HG03097 (cell line): ENCODE measurements at regions not wholly inside any gene's neighbourhood (a gene's known extent, or its start where the extent isn't known, plus 50 kb on each side); places are given as distances from the start of the nearest gene placed in this dataset.
"Not testable (repeated sequence)": the region's sequence is repeated elsewhere in the genome, so short reads cannot be mapped to it uniquely, and the experiment has no call there.

Experiments used
- ATAC-seq: cut with Tn5 transposase; IDR thresholded peaks from one replicate; pipeline ENCODE4 v1.9.1; 2021; ENCODE audit not compliant: unreplicated experiment, low FRiP score

DNA sequence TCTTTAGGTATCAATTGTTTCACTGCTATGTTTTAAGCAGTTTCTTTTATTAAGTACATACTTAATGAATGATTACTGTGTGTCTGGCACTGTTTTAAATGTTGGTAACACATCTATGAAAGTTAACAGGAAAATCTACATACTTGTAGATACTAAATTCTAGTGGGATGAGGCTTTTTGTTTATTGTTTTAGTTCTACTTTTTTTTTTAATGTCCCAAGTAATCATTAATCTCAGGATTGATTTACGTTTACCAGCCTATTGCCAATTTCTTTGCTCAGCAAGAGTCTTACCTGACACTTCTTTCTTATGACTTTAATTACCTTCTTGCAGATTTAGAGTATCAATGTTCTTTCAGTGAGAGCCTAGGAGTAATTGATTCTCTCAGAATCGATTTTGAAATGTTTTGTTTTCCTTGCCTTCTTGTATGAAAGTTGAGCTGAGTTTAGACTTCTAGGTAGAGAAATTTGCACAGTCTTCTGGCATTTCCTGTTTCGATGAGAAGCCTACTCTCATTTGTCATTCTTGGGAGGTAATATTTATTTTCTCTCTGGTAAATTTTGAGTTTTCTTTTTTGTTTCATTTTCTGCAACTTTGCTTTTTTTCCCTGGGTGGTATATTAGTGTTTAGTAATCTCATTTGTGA is 235.2 kb upstream of the ANKRD50 start:
- no peak for ATAC-seq

- ATAC-seq = no peak
Measured at GRCh38 chr4:124946696-124947095, 234.2 kb upstream of the ANKRD50 start.

DNA sequence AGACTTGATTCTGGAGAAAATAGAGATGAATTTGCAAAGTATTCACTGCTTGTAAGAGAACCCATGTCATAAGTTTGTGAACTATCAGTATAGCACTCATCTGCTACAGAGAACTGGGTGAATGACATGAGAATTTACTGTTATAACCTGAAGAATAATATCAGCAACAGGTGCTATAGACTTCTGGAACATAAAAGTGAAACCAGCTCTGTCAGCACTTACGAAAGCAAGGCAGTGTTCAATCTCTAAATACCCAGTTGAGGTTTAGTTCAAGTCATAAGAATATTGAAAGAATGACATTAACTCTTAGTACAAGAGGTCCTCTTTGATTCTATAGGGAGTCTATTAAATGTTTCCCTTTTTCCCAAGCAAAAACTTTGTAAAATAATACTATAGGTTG is 232.9 kb upstream of the ANKRD50 start:
- ATAC-seq = no peak

GRCh38 chr4:124943938-124944337 is 231.4 kb upstream of the ANKRD50 start:
- no peak for ATAC-seq

DNA sequence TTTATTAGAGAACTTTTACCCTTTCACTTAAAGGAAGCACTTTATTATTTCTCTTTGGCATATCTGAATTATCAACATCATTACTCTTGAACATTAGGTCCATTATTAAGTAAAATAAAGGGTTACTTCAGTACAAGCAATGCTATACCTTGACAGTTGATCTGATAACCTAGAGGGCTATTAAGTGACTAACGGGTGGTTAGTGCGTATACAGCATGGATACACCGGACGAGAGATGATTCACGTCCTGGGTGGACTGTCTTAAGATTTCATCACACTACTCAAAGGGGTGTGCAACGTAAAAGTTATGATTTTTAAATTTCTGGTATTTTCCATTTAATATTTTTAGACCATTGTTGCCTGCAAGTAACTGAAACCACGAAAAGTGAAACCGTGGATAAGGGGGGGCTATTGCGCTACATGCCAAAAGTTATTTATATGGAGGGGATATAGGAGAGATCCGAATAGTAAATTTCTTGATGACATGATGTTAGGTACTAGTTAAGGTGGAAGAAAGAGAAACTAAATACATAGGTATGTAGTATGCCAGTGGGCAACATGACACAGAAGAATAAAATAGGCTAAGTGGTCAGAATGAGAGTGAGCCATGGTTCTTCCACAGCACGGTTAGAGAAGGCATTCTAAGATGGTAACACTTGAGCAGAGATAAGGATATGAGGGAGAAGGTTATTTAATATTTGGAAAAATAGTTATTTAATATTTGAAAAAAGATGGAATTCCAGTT is 230.8 kb upstream of the ANKRD50 start:
- no peak for ATAC-seq

DNA sequence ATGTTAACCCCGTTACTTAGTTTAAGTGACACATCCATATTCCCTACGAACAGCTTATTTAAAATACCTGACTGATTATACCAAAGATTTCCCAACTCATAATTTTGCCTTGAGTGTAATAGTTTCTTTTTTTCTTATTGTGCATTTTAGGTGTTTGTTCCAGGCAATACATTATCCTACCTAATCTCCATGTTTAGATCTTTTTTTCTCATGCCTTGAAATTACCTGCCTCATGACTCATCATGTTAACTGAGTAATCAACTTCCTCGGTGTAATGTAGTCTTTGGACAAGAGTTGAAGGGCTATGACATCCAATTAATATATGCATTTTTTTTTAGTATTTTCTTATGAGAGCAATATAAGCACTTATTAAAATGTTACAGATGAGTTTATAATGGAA is 228.7 kb upstream of the ANKRD50 start:
- ATAC-seq = no peak

DNA sequence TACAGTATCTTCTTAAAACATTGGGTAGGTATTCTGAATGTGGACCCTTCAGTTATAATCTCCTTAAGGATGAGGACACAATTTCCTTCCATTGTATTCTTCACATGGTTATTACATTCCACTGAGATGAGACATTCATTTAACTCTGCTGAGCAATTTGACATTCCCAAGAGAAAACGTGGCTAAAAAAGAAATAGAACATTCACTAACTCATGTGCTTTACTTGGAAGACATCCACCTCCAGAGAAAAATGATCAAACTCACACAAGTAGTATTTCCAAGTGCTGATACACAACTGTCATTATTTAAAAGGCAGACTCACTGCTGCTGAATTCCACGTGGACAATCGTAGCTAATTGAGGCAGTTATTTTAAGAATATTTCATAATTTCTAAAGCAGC is 227.9 kb upstream of the ANKRD50 start:
- ATAC-seq = no peak

DNA sequence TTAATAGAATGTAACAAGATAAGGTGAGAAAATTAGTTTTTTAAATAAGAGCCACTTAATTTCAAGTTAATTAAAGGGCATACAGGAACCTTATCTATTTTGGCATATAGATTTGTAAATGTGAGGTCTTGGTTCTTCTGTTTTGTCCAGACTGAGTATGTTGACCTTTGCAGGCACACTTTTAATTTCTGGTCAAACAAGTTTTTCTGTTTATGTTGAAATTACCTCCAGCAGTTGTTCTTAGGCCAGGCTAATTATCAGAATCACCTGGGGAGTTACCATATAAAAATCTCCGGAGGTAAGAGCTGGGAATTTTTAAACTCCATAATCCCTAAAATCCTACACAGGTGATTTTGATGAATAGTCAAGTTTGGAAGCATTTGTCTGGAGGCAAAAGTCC is 227.4 kb upstream of the ANKRD50 start:
- ATAC-seq = no peak

DNA sequence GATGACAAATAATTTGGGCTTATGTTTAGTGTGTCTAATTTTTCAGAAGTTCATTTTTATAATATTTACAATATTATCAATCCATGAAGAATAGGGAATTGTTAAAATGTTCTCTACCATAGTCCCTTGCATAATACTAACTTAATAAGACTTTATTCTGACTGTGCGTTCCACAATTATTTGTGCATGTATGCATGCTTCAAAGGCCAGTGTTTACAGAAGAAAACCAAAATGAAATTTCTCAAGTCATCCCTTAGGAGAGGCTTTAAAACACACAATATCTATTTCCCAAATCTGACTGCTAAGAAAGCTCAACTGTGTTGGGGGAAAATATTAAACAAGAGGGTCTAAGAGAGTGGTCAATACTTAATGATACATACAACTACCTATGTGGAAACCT is 226.3 kb upstream of the ANKRD50 start:
- ATAC-seq = no peak

GRCh38 chr4:124937993-124938392 is 225.5 kb upstream of the ANKRD50 start:
- ATAC-seq = no peak

DNA sequence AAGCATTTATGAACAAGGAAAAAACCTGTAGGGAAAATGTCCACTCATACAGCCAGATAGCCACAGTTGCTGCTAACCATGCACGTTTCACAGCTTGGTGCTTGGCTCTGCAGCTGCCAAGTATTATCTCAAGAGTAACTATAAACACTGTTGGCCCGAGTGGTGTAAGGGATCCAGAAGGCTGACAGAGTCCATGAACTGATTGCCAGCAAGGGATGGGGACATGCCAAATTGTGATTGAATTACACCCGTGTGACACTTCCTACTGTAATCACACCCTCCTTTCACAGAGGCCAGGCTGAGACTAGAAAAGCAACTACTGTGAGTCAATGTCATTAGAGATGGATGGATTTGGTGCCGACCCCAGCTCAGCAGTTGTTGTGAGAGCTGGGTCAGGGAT is 223.9 kb upstream of the ANKRD50 start:
- no peak for ATAC-seq

GRCh38 chr4:124934916-124935315 is 222.4 kb upstream of the ANKRD50 start:
- no peak for ATAC-seq

- ATAC-seq = no peak
Measured at GRCh38 chr4:124933521-124933920, 221.0 kb upstream of the ANKRD50 start.

DNA sequence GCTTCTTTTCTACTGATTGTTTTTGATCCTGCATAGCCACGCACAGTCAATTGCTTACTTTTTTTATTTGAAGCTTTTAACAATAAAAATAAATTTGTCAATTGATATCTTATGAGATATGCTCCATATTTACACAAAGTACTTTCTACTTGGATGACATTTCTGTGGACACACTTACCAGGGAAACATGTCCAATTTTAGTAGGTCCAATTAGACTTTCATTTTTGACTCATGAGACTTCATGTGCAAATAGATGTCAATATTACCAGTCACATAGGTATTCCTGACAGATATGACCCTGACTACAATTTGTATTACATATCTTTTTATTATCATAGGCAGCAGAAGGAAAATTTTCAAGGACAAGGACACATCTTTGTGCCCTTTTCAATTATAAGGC is 219.9 kb upstream of the ANKRD50 start:
- ATAC-seq = no peak

- ATAC-seq = no peak
Measured at GRCh38 chr4:124931050-124931449, 218.5 kb upstream of the ANKRD50 start.

DNA sequence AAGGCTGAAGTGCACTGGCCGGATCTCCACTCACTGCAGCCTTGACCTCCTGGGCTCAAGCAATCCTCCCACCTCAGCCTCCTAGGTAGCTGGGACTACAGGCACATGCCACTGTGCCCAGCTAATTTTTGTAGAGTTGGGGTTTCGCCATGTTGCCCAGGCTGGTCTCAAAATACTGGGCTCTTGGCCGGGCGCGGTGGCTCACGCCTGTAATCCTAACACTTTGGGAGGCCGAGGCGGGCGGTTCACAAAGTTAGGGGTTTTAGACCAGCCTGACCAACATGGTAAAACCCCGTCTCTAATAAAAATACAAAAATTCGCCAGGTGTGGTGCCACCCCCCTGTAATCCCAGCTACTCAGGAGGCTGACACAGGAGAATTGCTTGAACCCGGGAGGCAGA is 210.2 kb upstream of the ANKRD50 start:
- not testable (repeated sequence) for ATAC-seq

DNA sequence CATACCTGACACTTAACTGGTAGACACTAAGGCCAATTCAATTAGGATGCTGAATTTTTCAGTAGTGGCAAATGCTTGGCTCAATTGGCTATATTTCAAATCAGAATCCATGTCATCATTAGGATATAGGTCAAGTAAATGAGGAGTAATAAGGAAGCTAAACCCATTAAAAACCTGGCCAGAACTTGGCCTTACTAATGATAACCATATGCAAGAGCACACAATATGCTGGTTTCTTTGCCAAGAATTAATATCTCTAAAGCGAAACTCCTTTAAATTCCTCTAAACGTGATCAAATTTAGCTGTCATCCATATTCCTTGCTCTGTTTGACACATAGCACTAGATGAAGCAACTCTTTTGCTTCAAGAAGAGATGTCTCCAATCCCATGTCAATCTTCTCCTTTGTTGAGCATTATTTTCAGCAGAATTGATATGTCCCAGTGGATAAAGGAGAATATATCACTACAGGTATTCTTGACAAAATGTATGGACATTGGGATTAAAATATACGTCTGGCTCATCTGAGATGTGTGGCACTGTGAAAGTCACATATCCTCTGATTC is 206.1 kb upstream of the ANKRD50 start:
- no peak for ATAC-seq

DNA sequence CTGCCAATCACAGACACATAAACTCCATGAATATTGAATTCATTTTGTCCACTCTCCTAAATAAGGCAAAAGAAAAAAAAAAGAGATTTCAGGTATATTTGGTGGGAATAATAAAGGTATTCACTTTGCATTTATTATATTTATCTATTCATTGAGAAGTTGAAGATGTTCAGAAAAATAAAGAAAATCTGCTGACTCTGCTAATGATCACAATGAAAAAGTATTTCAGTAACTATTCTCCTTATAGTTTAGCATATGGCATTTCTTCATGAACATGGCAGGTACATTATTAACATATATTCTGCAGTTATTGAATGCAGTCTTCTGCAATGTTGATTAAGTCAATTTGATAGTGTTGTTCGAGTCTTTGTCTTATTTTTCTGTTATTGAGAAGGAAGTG is 202.5 kb upstream of the ANKRD50 start:
- ATAC-seq = no peak

DNA sequence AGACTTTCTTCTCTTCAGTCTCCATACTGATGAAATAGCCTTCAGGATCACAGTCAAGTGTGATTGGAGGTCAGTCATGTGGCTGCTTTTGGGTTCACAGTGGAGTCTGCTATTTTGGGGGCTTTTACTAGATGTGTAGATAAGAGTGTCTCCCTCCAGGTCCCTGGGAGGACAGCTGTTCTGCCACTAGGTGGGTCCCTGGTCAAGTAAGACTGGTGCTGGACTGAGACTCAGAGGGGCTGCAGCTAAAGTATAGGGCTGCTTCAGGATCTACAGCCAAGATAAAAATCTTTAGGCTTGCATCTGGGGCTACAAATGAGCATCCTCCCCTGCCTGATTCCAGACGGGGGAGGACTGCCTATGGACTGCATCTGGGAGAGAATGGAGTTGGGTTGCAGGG is 200.7 kb upstream of the ANKRD50 start:
- ATAC-seq = no peak

- no peak for ATAC-seq
Measured at GRCh38 chr4:124910327-124910726, 197.8 kb upstream of the ANKRD50 start.

- no peak for ATAC-seq
Measured at GRCh38 chr4:124907881-124908280, 195.3 kb upstream of the ANKRD50 start.

DNA sequence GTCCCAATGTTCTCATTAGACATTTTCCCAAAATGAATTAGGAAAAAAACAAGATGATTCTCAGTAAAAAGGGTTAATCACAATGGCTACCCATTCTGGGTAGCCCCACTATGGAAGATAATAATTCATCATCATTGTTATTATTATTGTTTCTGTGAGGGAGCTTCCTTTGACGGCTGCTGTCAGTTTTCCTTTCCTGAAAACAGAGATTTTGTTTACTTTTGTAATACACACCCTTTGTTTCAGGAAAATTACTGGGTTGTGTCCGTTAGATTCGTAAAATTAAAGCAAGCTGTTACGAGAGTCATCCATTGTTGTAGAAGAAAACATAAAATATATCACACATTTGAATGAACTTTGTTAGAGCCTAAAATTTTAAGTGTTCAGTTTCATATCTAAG is 192.9 kb upstream of the ANKRD50 start:
- ATAC-seq = no peak
